ENCODE measurements at regions not wholly inside any gene's neighbourhood (a gene's known extent, or its start where the extent isn't known, plus 50 kb on each side); places are given as distances from the start of the nearest gene placed in this dataset.

- H3K4me3 ChIP-seq: no peak overlapping the region
- DNase-seq: peak in 1 of 4 donors; percentile 25
- peak; percentile 89 for ATAC-seq
- peaks cover 0 to 4% of the 10 kb centered on the region in 2 donors for H3K9me3 ChIP-seq
- H3K27me3 ChIP-seq: no peaks in the 10 kb centered on the region
- intact Hi-C loops (cut with DNase I): no loop called here
- no peaks in the 10 kb centered on the region for H3K36me3 ChIP-seq
- no peak overlapping the region for H3K27ac ChIP-seq
- TF ChIP-seq CTCF (IDR thresholded peaks at IDR 0.05): no peak
- peaks cover 0 to 6% of the 10 kb centered on the region in 2 donors for H3K4me1 ChIP-seq
Observed at GRCh38 chr5:62144401-62145022, 161.5 kb upstream of the KIF2A start.

GRCh38 chr5:62149879-62150278, 156.1 kb upstream of the KIF2A start:
- no peak for ATAC-seq
- TF ChIP-seq CTCF (IDR thresholded peaks at IDR 0.05): no peak
- intact Hi-C loops (cut with DNase I): no loop called here
- H3K4me1 ChIP-seq: no peaks in the 10 kb centered on the region
- H3K27ac ChIP-seq: no peak overlapping the region
- peaks cover 0 to 12% of the 10 kb centered on the region in 2 donors for H3K9me3 ChIP-seq
- no peaks in the 10 kb centered on the region for H3K36me3 ChIP-seq
- no peaks in the 10 kb centered on the region for H3K27me3 ChIP-seq
- DNase-seq: no peak
- H3K4me3 ChIP-seq: no peak overlapping the region

- Histone ChIP-seq H3K36me3 (no peaks in the 10 kb centered on the region), H3K27ac (no peak overlapping the region), H3K4me1 (no peaks in the 10 kb centered on the region), H3K9me3 (peaks cover 0 to 20% of the 10 kb centered on the region in 2 donors), H3K27me3 (no peaks in the 10 kb centered on the region), H3K4me3 (no peak overlapping the region)
- ATAC-seq (no peak), DNase-seq (no peak)
- TF ChIP-seq CTCF (IDR thresholded peaks at IDR 0.05): no peak
- intact Hi-C loops (cut with DNase I): no loop called here
Observed at GRCh38 chr5:62152394-62153087, 153.5 kb upstream of the KIF2A start.

GRCh38 chr5:62154758-62155157, 151.2 kb upstream of the KIF2A start:
- DNase-seq (no peak), ATAC-seq (no peak)
- no peak for TF ChIP-seq CTCF (IDR thresholded peaks at IDR 0.05)
- Histone ChIP-seq H3K9me3 (peaks cover 0 to 24% of the 10 kb centered on the region in 2 donors), H3K27me3 (no peaks in the 10 kb centered on the region), H3K4me3 (no peak overlapping the region), H3K4me1 (no peaks in the 10 kb centered on the region), H3K27ac (no peak overlapping the region), H3K36me3 (no peaks in the 10 kb centered on the region)
- intact Hi-C loops (cut with DNase I): no loop called here

- DNase-seq (no peak), ATAC-seq (no peak)
- Histone ChIP-seq H3K4me3 (no peak overlapping the region), H3K36me3 (no peaks in the 10 kb centered on the region), H3K27me3 (no peaks in the 10 kb centered on the region), H3K9me3 (peaks cover 0 to 24% of the 10 kb centered on the region in 2 donors), H3K4me1 (no peaks in the 10 kb centered on the region), H3K27ac (no peak overlapping the region)
- intact Hi-C loops (cut with DNase I): no loop called here
- TF ChIP-seq CTCF (IDR thresholded peaks at IDR 0.05): no peak
Observed at GRCh38 chr5:62155988-62156387, 150.0 kb upstream of the KIF2A start.
